Ovary (tissue), 7 donors: ENCODE measurements at regions not wholly inside any gene's neighbourhood (a gene's known extent, or its start where the extent isn't known, plus 50 kb on each side); places are given as distances from the start of the nearest gene placed in this dataset.
"Not testable (repeated sequence)": the region's sequence is repeated elsewhere in the genome, so short reads cannot be mapped to it uniquely, and the experiment has no call there.

Source experiments
- DNase-seq, 5 donors: peaks; one replicate each; pipeline ENCODE4 v3.0.0-alpha.2; 2019 to 2020
- H3K27ac ChIP-seq, 2 donors: fragments of 200-600 bp; one replicate each; pipeline versions ENCODE4 v1.5.1 to v1.8.0; 2019 to 2022
- H3K27me3 ChIP-seq: fragments of 200-600 bp; one replicate; pipeline ENCODE4 v1.8.0; 2022
- H3K36me3 ChIP-seq: fragments of 200-600 bp; sonication (generic); one replicate; pipeline ENCODE4 v1.5.1; 2019
- H3K4me1 ChIP-seq: one replicate; pipeline ENCODE4 v1.8.1; 2013; ENCODE audit warnings: mild to moderate bottlenecking, moderate library complexity; ENCODE audit not compliant: insufficient read depth
- H3K4me3 ChIP-seq: fragments of 200-600 bp; sonication (generic); one replicate; pipeline ENCODE4 v1.5.1; 2017
- H3K9me3 ChIP-seq, 2 donors: fragments of 200-600 bp in 1 of 2; sonication (generic) in 1 of 2; one replicate each; pipeline versions ENCODE4 v1.5.1 to v1.8.1; 2013 to 2019; ENCODE audit warnings: mild to moderate bottlenecking in 1 of 2, moderate library complexity in 1 of 2
- CTCF ChIP-seq, 3 donors: fragments of 450-650 bp in 2 of 3; fragments of 200-600 bp in 1 of 3; IDR thresholded peaks; one replicate each; pipeline versions ENCODE4 v1.5.1 to v1.8.0; 2016 to 2022; ENCODE audit warnings: antibody characterized with exemption in 3 of 3, mild to moderate bottlenecking in 1 of 3
- EP300 ChIP-seq: sonication (generic); formaldehyde crosslinking; IDR thresholded peaks from one replicate; pipeline ENCODE4 v1.6.1; 2017; ENCODE audit warnings: antibody characterized with exemption
- POLR2A ChIP-seq: fragments of 450-650 bp; IDR thresholded peaks from one replicate; pipeline ENCODE4 v1.6.1; 2017; ENCODE audit warnings: antibody characterized with exemption, mild to moderate bottlenecking, moderate library complexity
- WGBS, 3 donors: extraction: QIAGEN DNeasy Blood & Tissue Kit in 1 of 3; methylation state at CpG; one replicate each; pipeline versions ENCODE4 v1.1.5 to v1.1.7; 2013 to 2017; 5-methylcytosine and 5-hydroxymethylcytosine counted together
- intact Hi-C, 4 donors: fragments of 100-400 bp; cut with DNase I; formaldehyde crosslinking; loops; one replicate each; pipeline versions ENCODE4 v1.11.0 to v1.15.1; 2022 to 2023
- donor health status: DM: no; HTN: no; CAD: no; lungs with moderate emphysema.
- donor health status: DM: no; HTN: no; CAD: no.
- donor health status: Bipolar disorder and iron deficiency.
- donor health status: DM: no; HTN: no; CAD: no.
- donor health status: DM: yes; HTN: yes; CAD: no.

- DNase-seq: no peak
- intact Hi-C loops: no loop called here
These were observed 174.7 kb downstream of the MAP2K4 start for GRCh38 chr17:12195418-12195817.

GRCh38 chr17:12201294-12201880 is 180.7 kb downstream of the MAP2K4 start:
- 51 to 54% (median 52%) methylated on average over 4 of the region's 4 CpGs for WGBS, 3 donors
- intact Hi-C loops: no loop called here

More at GRCh38 chr17:12195418-12195817, 174.7 kb downstream of the MAP2K4 start:
- Histone ChIP-seq H3K27ac (no peak overlapping the region), H3K36me3 (no peaks in the 10 kb centered on the region), H3K4me1 (no peaks in the 10 kb centered on the region), H3K27me3 (no peaks in the 10 kb centered on the region), H3K4me3 (no peak overlapping the region), H3K9me3 (no peaks in the 10 kb centered on the region)
- TF ChIP-seq POLR2A (no peak), CTCF (IDR thresholded peaks at IDR 0.05) (no peak), EP300 (no peak)
- WGBS, 3 donors: 70 to 81% (median 70%) methylated on average over 4 of the region's 4 CpGs

DNA sequence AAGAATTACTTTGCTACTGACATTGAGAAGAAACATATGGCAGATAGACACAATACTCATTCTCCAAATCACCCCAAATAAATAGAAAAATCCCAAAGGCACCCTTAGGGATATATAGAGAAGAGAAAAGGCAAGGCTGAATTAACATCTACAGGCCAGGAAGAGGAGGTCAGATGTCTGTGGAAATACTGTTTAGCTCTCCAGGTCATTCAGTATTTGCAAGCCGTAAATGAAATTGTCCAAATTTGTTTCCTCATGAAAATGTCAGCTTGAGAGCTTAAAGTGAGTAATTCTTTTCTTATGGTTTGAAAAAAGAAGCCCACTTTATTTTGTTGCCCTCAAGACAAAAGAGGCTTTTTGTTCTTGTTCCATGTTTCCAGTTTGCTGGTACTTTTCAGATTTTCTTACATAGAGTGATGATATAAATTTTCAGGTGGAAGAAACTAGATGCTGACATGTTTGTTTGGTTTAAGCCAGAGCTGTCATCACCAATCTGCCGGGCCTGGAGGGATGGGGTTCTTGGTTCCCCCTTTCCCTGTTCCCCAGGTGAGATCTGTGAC is 189.0 kb downstream of the MAP2K4 start:
- Histone ChIP-seq H3K27ac (no peak overlapping the region), H3K4me3 (no peak overlapping the region), H3K9me3 (no peaks in the 10 kb centered on the region), H3K36me3 (no peaks in the 10 kb centered on the region), H3K4me1 (no peaks in the 10 kb centered on the region), H3K27me3 (no peaks in the 10 kb centered on the region)
- TF ChIP-seq POLR2A (no peak), EP300 (no peak), CTCF (IDR thresholded peaks at IDR 0.05) (no peak)
- DNase-seq: no peak
- intact Hi-C loops: no loop called here
- WGBS, 3 donors: 62 to 71% (median 63%) methylated on average over 2 of the region's 2 CpGs

More at GRCh38 chr17:12201294-12201880, 180.7 kb downstream of the MAP2K4 start:
- Histone ChIP-seq H3K27ac (no peak overlapping the region), H3K36me3 (no peaks in the 10 kb centered on the region), H3K27me3 (no peaks in the 10 kb centered on the region), H3K9me3 (no peaks in the 10 kb centered on the region), H3K4me3 (no peak overlapping the region), H3K4me1 (peaks cover 2% of the 10 kb centered on the region)
- no peak for TF ChIP-seq CTCF (IDR thresholded peaks at IDR 0.05)
- no peak for TF ChIP-seq EP300
- no peak for TF ChIP-seq POLR2A
- DNase-seq: no peak

DNA sequence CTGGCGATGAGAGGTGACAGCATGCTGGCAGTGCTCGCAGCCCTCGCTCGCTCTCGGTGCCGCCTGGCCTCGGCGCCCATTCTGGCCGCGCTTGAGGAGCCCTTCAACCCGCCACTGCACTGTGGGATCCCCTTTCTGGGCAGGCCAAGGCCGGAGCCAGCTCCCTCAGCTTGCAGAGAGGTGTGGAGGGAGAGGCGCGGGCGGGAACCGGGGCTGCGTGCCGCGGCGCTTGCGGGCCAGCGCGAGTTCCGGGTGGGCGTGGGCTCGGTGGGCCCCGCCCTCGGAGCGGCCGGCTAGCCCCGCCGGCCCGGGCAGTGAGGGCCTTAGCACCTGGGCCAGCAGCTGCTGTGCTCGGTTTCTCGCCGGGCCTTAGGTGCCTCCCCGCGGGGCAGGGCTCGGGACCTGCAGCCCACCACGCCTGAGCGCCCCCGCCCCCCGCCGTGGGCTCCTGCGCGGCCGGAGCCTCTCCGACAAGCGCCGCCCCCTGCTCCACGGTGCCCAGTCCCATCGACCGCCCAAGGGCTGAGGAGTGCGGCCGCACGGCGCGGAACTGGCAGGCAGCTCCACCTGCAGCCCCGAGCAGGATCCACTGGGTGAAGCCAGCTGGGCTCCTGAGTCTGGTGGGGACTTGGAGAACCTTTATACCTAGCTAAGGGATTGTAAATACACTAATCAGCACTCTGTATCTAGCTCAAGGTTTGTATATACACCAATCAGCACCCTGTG is 200.2 kb downstream of the MAP2K4 start:
- intact Hi-C loops, H3K9me3 ChIP-seq, H3K4me3 ChIP-seq, DNase-seq, H3K4me1 ChIP-seq, H3K27me3 ChIP-seq, H3K27ac ChIP-seq, H3K36me3 ChIP-seq: not testable (repeated sequence)
- 96 to 98% (median 97%) methylated on average over 45 to 59 of the region's 59 CpGs for WGBS, 3 donors

- WGBS, 3 donors: 90 to 96% (median 95%) methylated on average over 4 of the region's 4 CpGs
- intact Hi-C loops: no loop called here
- Histone ChIP-seq H3K9me3 (no peaks in the 10 kb centered on the region), H3K4me1 (peaks cover 2% of the 10 kb centered on the region), H3K27me3 (no peaks in the 10 kb centered on the region), H3K36me3 (no peaks in the 10 kb centered on the region), H3K4me3 (no peak overlapping the region), H3K27ac (no peak overlapping the region)
- no peak for DNase-seq
- TF ChIP-seq EP300 (no peak), POLR2A (no peak), CTCF (IDR thresholded peaks at IDR 0.05) (no peak)
These were observed 201.7 kb downstream of the MAP2K4 start for GRCh38 chr17:12222392-12222791.
